GM18519 (cell line): ENCODE measurements at regions not wholly inside any gene's neighbourhood (a gene's known extent, or its start where the extent isn't known, plus 50 kb on each side); places are given as distances from the start of the nearest gene placed in this dataset.
"Not testable (repeated sequence)": the region's sequence is repeated elsewhere in the genome, so short reads cannot be mapped to it uniquely, and the experiment has no call there.

Source experiments
- ATAC-seq: cut with Tn5 transposase; IDR thresholded peaks from one replicate; pipeline ENCODE4 v1.9.1; 2021; ENCODE audit warnings: mild to moderate bottlenecking, moderate library complexity; ENCODE audit not compliant: unreplicated experiment, low FRiP score

GRCh38 chr4:14898989-14899388, 103.3 kb upstream of the CPEB2 start:
- ATAC-seq, result no peak

DNA sequence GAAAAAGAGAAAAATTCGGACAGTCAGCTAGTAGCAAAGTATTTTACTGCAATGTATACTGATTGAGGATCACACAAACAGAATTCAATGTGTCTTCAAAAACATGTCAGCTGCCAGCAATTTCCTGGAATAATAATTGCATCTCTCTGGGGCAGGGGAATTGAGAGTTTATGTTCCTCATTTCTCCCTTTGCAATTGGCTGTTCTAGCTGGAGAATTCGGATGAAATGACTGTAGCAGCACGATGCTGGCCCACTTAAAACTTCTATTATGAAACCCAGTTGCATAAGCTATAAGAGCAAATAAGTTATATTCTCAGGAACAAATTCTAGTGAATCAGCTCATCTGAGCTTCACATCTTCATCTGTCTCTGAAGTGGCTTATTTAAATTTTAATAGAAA, 99.9 kb upstream of the CPEB2 start:
- no peak for ATAC-seq

- ATAC-seq, result no peak
These were observed 99.0 kb upstream of the CPEB2 start for GRCh38 chr4:14903321-14903720.

DNA sequence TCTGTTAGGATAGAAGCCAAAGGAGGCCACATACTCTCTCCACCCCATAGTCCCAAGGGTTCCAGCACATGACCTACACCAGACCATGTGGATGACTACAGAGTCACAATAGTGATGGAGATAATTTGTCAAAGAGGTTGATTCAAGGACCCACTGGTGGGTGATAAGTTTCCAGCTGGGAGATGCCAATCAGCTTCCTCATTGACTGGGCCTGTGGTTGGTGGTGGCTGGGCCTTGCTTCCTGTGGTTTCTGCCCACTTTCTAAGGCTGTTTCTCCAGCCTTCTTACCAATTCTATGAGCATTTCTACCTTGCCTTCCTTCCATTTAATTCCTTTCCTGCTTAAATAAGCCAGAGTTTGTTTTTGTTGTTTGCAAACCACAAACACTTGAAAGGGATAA, 95.5 kb upstream of the CPEB2 start:
- no peak for ATAC-seq

DNA sequence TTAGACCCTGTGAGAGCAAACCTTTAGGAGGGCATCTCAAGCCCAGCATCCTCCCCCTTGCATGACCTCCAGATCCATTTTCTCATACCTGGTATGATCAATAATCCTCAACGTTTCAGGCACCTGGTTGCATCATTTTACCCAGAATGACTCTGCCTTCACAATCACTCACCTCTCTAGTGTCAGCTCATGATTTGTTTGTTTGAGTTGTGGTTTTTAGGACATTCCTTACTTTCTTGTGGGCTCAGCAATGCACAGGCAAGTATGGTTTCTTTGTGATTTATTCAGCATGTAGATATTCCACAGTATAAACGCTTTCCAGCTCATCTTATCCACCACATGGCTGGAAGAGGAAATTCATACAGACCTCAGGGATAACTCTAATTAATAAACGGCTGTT, 93.6 kb upstream of the CPEB2 start:
- ATAC-seq, result no peak

DNA sequence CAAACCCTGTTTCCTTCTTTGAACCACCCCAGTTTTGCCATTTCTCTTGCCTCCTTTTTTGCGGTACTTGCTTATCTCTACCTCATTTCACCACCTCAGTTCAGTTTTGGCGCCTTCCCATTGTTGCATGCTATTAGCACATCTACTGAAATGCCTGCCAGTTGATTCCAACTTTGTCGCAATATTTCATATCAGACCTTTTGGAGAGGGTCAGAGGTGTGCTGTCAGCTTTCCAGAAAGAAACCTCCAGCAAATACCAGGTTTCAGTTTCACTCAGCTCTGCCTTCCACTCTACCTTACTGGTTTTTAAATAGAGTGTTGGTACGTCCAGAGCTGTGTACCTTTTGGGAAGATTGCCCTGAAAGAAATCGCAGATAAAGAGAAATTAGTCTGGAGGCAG, 91.9 kb upstream of the CPEB2 start:
- no peak for ATAC-seq

DNA sequence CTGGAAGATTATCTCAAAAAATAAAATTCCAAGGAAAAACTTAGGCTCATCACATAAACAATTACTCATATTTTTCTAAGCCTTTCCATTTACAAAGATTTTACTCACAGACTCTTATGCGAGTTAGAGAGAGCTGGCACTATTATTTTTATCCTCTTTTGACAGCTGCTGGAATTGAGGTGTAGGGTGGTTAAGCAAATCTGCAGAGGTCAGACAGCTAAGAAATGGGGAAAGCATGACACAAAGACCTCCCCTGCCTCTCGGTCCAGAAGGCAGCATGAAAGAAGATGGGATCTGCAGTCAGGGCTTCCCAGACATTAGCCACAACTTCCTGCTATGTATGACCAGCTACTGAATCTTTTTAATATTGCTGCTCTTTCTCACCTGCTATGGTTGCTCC, 89.9 kb upstream of the CPEB2 start:
- no peak for ATAC-seq

DNA sequence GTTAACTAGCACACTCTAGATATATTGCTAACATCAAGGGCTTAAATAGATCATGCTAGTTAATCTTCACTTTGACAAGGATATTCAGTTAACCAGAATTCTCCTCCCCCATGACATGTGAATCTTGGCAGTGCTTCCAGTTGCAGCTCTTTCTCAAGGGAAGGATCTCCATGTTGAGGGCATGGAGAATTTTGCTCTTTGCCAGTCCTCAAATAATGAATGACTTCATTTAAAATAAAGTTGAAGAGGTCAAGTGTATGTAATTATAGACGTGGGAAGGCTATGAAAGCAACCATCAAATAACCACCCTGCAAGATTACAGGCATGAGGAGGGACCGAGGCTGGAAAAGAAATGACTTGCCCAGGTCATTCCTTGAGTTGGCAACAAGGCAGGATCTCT, 87.3 kb upstream of the CPEB2 start:
- ATAC-seq, result no peak

GRCh38 chr4:14916554-14917297, 85.6 kb upstream of the CPEB2 start:
- ATAC-seq, result no peak

- no peak for ATAC-seq
These were observed 85.0 kb upstream of the CPEB2 start for GRCh38 chr4:14917298-14917633.

GRCh38 chr4:14918336-14918735, 83.9 kb upstream of the CPEB2 start:
- ATAC-seq, result no peak

- ATAC-seq, result no peak
These were observed 82.5 kb upstream of the CPEB2 start for GRCh38 chr4:14919785-14920184.

GRCh38 chr4:14920237-14920636, 82.0 kb upstream of the CPEB2 start:
- ATAC-seq, result no peak

DNA sequence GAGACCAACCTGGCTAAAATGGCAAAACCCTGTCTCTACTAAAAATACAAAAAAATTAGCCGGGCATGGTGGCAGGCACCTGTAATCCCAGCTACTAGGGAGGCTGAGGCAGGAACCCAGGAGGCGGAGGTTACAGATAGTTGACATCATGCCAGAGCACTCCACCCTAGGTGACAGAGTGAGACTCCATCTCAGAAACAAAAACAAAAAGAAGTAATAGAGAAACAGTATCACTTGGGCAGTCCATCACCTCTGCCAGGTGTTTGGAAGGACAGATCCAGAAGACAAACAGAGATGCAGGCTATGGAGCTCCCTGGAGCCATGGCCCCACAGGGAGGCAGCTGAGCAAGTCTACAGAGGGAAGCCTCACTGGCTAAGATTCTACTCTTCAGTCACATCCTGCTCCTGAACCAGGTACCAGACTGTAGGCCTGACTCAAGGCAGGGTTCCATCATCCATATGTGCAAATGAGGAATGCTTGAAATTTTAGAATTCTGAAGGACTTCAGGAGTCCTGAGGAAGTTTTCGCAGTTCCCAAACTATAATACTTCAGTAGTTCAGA, 81.4 kb upstream of the CPEB2 start:
- ATAC-seq, result no peak

DNA sequence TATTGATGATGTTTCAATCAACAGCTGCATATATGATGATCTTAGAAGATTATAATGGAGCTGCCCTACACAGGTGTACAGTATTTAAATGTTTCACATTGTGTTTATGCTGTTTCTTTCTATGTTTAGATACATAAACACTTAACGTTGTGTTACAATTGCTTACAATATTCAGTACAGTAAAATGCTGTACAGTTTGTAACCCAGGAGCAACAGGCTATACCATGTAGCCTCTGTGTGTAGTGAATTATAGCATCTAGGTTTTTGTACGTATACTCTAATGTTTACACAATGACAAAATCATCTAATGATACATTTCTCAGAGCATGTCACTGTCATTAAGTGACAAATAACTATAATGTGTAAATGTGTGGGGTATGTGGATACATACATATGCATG, 80.5 kb upstream of the CPEB2 start:
- ATAC-seq, result not testable (repeated sequence)

DNA sequence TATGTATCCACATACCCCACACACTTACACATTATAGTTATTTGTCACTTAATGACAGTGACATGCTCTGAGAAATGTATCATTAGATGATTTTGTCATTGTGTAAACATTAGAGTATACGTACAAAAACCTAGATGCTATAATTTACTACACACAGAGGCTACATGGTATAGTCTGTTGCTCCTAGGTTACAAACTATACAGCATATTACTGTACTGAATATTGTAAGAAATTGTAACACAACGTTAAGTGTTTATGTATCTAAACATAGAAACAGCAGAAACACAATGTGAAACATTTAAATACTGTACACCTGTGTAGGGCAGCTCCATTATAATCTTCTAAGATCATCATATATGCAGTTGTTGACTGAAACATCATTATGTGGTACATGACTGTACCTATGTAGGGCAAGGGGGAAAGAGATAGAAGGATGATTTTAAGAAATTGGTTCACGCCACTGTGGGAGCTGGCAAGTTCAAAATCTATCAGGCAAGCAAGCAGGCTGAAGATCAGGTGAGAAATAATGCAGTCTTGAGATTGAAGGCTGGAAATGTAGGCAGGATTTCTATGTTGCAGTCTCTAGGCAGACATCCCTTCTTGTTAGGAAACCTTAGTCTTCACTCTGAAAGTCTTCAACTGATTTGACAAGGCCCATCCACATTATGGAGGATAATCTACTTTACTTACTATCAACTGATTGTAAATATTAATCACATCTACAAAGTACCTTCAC, 78.0 kb upstream of the CPEB2 start:
- ATAC-seq, result no peak

- ATAC-seq, result no peak
These were observed 77.4 kb upstream of the CPEB2 start for GRCh38 chr4:14924812-14925344.

DNA sequence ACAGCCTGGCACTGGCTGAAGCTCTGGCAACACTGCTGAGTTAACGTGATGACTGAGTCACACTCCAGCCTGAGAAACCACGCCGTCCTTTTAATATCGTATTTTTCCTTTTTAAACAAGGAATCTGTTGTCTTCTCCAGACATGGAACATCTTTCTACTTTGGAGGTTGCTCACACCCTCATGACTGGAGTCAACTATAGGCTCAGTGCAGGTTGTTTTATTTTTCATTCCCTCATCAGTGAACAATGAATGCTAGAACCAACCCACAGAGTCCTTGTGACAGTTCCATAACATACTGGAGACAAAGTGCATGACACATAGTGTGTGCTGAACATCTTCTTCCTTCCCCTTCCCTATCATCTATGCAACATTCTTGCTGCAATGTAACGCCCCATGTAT, 76.8 kb upstream of the CPEB2 start:
- no peak for ATAC-seq

DNA sequence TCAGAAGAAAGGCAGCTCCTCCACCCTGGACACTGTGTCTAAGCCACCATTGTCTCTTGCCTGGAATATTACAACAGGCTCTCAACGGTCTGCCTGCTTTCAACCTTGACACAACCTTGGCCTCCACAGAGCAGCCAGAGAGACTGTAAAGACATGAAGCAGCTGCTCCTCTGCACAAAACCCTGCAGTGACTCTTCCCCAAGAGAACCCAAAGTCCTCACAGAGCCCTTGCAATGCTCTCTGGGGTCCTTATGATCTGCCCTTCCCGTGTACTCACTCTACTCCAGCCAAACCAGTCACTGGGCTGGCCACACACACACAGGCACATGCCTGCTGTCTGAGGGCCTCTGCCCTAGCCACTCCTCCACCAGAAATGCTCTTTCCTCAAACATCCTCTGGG, 75.9 kb upstream of the CPEB2 start:
- no peak for ATAC-seq

- ATAC-seq, result no peak
These were observed 74.2 kb upstream of the CPEB2 start for GRCh38 chr4:14928035-14928434.

- no peak for ATAC-seq
These were observed 72.6 kb upstream of the CPEB2 start for GRCh38 chr4:14929669-14930068.
